Stimulated activated CD8-positive, alpha-beta memory T cell treated with anti-CD3 and anti-CD28 coated beads, Interleukin-12 subunit alpha, Interleukin-12 subunit beta, amount 100 ng/mL, for 24 hours (primary cell): ENCODE measurements at regions not wholly inside any gene's neighbourhood (a gene's known extent, or its start where the extent isn't known, plus 50 kb on each side); places are given as distances from the start of the nearest gene placed in this dataset.

Experiments used
- DNase-seq: peaks from one replicate; pipeline ENCODE4 v3.0.0-alpha.2; 2020; ENCODE audit errors: extremely low read depth

DNA sequence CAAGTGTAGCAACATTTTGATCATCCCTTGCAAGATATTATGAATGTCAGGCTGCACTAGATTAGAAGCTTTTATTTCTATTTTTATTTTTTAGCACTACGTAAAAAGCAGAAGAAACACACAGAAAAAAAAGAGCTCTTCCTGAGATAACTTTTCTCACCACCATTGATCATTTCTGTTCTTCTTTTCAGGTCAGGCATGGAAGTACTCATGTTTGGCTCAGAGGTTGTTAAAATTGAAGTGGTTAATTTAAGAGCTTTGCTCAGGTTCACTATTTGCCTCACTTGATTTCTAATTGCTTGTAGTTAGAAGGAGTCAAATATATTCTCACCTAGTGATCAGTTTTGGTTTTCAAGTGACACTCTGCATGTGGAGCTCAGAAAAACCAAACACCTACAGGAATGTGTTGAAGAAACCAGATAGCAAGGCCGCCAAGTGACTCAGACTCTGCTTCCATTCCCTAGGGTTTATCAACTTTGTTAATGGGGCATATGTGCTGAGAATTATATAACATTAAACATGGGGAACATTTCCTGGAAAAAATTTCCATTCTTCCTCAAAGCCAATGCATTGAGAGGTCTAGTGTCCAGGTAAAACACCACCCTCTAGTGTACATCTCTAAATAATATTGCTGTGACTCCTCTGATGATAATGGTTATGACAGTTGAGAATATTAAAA, 679.8 kb downstream of the CETN3 start:
- no peak for DNase-seq

DNA sequence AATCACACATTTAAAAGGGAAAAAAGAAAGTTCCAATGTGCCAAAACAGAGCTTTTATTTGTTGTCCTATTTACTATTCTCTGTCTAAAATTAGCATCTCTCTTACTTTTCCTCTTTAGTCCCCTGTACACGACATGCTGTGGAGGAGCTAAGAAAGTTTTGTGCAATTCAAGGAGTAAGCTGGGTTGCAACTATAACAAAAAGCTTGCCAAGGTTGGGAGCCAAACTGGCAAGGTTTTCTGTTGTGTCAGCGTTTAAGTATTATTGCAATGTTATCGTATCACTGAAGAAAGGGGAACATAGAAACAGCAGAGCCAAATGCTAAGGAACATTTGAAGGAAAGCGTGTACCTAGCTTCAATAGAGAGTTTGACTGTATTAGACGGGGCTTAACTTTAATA, 680.8 kb downstream of the CETN3 start:
- no peak for DNase-seq

DNA sequence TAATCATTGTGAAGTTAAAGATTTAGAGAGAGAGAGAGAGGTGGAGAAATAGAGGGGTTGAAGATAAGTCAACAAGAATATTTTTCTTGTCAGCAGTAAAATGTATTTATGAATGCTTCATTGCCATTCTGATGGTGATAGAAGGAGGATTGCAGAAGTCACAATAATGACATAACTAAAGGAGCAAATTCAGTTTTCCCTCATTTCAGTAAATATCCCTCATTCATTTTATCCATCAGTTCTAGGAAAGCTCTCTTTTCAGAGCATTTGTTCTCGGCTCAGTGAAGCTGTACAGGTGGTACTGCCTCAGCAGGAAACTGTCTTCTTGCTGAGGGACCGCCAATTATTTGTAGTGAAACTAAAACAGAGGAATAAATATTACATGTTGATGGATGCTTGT, 681.4 kb downstream of the CETN3 start:
- DNase-seq, result no peak

DNA sequence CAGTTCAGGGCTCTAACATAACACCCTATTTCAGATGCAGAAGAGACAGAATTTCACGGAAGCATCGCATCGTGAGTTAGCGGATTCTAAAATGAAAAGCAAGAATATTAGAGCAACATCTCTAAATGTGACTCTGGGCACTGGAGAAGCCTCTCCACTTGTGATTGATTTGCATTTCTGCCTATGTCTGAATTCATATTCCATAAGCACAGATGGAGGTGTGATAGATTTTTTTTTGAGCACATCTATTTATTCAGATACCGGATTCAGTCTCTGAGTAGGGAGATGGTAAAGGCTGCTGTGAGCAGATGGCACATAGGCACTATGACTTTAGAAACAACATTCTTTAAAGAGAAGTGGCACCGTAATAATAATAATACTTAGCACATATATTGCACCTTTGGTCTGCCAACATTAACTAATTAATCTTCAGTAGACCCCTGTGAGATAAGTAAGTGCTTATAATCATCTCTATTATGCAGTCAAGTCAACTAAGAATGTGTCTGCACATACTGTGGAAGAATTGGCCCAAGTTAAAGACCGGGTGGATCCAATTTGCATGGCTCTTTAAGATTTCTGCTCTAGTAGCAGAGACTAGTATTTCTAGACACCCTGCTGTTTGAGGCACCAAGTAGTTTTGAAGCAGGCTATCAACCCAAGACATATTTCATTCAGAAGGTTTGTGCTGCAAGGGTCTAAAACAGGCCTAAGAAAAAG, 685.0 kb downstream of the CETN3 start:
- DNase-seq, result no peak

DNA sequence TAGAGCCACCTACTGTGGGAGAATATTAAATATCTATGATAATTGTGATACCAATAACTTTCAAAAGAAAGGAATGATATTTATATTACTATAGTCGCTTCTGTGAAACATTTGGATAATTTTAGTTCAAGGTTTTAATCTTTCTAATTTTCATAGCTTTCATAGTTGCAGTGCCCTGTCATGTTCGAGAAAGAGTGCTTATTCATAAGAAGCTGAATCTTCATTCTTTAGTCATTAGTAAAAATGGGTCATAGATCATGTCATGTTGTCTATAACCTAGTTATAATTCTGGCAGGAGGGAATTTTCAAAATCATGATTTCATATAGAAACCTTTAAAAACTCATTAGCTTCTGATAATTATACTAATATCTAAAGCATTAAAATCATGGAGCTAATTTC, 685.6 kb downstream of the CETN3 start:
- no peak for DNase-seq

DNA sequence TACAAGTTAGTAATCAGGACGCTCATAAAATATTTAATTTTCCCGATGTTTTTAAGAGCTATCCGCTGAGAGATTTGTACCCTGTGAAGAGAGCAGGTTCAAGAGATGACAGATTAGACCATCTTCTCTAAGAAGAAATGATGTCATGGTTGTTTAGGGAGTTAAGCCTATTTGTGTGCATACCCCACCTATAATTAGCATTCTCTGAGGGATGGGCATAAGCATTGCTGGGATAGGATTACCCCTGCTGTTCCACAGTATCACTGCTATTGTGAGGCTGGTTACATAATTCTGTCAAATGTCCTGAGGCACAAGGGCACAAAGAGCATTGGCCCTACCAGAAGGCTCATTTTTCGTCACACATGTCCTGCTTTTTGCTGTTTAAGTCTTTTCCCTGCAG, 687.0 kb downstream of the CETN3 start:
- no peak for DNase-seq

DNA sequence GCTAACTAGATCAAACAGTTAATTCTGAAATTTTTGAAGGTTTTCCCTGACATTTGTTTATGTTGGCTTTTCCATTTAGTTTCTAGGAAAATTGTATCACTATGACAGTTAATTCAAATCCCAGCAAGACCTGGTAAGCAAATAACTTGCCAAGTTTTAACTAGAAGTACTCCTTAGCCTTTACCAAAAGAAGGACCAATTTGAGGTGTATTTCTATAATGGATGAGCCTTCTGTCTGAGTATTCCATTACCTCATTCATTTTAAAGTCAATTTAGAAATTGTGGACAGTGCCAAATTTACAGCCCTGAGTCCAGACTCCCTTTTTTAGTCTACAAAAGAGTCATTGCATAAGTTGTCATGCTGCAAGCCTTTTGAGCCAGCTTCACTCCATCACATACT, 687.6 kb downstream of the CETN3 start:
- no peak for DNase-seq

DNA sequence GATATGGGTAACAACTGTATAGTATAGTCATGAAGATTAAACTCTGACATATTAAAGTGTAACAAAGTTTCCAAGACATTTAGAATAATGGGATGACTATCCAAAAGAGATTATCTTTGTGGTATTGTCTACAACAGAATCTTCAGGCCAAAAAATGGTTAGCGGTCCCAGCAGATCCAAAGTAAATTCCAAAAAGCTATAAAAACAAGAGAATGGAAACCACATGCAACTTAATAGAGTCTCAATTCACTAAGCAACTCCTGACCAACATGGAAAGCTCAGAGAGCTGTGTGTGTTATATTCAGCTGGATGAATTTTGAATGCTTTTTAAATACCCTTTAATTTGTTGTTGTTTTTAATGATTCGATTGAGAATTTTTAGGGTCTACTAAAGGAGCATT, 688.2 kb downstream of the CETN3 start:
- DNase-seq, result no peak

DNA sequence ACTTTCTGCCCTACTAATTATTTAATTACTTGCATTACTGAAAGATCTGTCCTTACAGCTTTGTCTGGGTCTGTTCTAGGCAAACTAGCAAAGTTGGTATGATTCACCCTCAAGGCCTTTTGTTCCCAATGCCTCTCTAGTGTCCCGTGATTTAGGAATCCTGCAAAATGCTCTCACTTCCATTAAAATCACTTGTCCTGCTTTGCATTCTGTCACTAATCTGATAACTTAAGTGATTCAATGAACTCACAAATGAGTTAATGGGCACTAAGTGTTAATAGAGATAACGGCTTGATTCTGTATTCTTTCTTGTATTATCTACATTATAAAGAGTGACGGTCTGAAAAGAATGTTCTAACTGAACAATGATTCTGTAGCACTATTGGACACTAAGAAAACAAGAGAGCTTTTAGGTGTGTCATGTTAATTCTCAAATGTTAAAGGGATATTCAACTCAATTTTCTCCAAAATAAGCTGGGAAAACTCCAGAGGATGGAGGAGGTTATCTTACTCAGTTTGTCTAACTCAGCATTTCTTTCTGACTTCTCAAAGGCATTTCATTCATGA, 697.3 kb downstream of the CETN3 start:
- no peak for DNase-seq

DNA sequence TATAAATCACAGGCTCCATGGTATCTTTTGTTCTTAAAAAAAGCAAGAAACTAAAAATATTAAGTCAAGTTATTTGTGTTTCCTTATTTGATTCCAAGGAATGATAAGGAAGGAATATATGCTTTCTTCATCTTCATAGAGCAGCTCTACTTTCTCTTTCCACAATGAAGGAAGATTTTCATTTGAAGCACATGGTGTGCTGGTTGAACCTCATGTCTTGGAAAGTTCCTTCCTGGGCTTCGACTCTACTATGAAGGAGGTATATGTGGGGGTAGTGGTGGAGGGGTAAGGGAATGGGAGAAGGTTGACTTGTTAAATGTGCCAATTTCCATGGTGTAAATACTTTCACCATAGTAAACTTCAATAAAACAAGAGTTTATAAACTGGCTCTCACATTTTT, 698.0 kb downstream of the CETN3 start:
- no peak for DNase-seq

DNA sequence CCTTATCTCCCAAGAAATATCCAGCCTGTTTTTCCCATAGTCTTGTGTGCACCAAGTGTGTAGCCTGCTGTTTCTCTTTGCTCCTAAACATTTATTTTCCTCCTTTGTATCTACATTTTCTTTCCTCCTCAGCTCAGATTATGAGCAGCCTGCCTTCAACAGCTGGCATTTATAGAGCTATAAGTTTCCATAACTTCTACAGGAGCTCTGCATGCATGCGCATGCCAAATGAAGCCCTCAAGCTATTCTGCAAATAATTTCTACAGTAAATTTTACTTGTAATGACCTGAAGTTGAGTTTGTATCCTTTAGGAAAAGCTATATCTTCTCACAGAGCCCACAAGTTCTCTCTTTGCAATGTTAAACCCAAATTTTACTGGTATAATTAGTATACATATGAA, 699.5 kb downstream of the CETN3 start:
- no peak for DNase-seq

DNA sequence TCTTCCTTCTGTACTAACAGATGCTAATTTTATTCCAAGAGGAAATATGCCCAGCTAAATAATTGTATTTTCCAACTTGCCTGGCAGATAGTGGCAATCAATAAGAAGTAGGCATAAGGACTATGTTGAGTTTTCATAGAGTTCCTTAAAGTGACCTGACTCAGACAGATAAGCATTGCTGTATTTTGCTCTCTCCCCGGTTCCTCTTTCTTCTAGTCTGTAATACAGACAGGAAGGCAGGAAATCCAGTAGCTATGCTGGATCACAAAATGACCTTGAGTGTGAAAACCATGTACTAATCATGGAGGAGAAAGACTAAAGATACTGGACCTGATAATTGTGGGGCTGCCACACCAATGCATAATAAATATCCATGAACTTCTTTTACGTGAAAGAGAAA, 701.7 kb downstream of the CETN3 start:
- DNase-seq, result no peak

DNA sequence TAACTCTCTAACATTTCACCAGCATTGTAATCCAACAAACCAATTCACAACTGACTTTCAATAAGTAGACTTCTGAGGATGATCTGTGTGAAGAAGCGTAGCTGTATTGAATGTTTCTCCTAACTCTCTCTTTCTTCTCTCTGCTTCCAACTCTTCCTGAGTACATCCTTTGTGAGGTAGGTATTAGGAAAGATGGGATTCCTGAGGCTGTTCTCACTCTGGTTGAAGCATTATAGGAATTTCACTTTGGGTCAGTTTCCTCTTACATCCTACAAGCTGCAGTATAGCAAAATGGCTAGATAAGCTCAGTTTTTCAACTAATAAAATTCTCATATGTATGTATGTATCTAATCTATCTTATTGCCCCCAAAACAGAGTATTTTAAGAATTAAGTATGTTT, 702.8 kb downstream of the CETN3 start:
- DNase-seq, result no peak

DNA sequence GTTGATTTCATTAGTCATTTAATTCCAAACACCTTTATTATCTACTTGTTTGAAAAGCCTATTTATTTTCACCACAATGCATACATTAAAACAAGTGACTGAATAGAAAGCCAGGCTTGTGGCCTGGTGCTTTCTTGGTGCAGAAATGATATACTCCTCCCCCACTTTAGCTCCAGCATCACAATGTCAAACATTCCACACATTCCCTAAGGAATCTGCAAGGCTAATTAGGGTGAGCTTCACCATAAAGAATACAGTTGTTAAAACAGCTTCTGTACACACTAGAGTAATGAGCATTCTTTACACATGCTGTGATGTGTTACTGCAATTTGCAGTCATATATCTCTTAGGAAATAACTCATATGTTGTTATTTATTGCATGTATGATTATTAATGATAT, 705.7 kb downstream of the CETN3 start:
- DNase-seq, result no peak

DNA sequence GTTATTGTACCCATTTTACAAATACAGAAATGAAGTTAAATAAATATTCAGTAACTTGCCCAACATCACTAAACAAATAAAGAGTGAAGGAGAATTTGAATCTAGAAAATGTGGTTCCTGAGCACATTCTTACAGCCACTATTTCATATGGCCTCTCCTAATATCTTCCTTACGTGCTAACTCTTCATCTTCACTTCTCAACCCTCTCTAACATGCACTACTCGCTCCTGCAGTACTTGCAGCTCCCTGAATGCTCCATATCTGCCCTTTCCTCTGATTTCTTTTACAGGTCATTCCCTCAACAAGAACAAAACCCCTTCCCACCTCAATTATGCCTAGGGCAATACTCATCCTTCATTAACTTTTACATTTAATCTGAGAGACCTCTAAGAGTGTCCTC, 711.5 kb downstream of the CETN3 start:
- no peak for DNase-seq

DNA sequence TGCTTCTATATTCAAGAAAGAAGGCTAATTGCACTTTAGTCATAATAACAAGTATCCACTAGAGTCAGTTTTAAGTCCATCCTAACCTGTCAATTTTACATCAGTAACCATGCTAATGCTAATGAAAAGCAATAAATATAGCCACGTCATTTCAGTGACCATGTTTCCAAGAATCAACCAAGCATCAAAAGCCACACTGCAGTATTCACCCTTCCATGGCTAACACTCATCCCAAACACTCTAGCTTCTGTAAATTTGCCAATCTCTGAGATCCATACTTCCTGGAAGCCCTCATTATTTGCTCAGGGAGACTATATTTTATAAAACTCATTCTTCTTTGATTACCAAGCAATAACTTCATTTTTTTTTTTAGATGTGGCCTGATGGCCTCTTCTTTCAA, 712.0 kb downstream of the CETN3 start:
- DNase-seq, result no peak

DNA sequence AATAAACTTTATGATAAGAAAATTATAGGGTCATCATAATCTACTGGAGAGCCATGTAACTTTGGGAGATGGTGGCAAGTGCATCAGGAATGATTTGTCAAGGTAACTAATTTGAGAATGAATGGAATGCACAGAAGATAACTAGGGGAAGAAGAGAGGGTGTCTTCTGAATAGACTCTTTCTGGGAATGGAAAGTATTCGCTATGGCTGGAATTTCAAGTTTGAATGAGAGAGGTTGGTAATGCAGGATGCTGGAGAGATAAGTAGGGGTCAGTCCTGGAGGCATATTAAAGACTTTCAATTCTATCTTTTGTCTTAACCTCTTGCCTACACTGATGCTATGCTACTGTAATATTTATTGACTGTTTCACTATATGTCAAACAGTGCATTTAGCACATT, 714.2 kb downstream of the CETN3 start:
- DNase-seq, result no peak

DNA sequence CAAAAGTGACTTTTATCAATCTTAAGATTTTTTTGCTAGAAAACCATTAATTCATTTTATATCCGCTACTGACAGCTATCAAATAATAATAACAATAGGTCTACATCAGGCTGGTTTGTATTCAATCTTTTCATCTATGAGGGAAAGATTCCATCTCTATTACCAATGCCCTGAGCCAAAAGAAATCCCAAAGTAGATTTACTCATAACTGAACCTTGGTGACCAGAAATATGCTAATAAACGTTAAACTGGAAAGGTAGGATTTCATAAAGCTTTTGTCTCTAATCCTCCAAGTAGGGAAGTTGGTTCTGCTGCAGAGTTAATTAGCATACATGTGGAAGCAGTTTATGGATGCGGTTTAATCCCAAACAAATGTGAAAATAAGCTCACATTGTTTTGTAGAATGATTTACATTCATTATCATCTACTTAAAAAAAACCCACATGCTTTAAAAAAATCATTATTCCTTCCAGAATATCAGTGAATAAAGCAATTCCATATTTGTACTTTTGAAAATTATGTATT, 715.5 kb downstream of the CETN3 start:
- no peak for DNase-seq

DNA sequence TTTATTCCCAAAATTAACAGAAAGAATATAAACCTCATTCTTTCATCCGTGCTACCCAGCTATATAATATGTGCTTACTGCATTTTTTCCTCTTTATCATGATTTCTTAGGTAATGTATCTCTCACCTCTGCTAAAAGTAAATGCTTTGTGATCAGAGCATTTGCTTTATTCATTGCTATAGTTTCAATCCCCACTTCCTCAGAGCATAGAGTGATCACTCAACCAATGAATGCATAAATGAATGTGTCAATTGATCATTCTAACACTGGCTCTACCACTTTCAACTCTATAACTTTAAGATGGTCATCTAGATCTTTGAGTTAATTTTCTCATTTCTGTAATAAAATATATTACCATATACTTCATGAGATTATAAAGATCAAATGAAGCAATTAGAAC, 719.2 kb downstream of the CETN3 start:
- no peak for DNase-seq

DNA sequence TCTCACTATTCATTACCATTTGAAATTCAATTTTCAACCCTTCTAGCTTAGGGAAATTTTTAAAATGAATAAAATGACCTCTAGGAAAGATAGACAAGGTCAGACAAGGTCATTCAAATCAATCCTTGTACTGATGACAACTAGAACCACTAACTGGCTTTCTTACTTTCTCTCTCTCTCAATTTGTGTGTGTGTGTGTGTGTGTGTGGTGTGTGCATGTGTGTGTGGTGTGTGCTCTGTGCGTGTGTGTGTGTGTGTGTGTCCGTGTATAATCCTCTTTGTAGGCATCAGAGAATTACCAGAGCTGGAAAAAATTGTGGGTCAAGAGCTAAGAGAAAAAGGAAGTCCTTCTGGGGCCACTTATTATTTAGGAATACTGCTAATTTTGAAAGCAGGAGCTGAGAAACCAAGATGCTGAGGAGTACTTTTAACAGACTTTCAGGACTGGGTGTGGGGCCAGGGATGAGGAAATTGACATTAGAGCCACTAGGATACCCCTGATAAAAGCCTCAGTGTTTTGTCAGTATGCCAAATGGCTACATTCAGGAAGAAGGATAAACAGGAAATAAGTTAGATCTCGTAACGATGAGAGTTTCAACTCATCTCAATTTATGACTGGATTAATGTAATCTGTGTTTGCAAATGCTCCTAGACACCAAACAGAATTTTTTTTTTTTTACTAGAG, 723.3 kb downstream of the CETN3 start:
- DNase-seq, result no peak

DNA sequence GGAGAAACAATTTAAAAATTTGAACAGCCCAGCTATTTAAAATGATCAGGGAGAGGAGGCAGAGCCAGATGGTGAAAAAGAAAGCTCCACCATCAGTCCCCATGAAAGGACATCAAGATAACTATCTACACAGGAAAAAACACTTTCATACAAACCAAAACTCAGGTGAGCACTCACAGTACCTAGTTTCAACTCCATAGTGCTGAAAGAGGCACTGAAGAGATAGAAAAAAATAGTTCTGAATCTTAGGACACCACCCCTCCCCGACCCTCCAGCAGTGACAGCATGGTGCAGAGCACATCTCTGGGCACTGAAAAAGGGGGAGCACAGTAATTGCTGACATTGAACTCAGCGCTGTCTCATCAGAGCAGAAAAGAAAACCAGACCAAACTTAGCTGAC, 732.9 kb downstream of the CETN3 start:
- DNase-seq, result no peak

DNA sequence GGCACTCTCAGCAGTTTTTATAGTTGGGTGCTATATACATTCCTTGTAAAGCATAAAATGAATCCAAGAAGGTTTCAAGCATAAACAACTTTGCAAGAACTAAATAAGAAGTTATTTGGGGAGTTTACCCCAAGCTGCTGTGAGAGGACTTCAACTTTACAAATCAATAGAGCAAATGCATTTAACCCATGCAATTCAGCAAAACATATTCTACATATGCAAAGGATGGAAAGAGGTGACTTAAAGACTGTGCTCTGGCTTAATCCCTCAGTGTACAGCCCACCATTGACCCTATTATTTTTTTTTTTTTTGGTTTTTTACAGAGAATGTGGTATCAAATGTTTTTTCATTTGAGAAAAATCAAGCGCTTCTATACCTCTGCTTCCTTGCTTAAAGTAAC, 736.5 kb downstream of the CETN3 start:
- no peak for DNase-seq

DNA sequence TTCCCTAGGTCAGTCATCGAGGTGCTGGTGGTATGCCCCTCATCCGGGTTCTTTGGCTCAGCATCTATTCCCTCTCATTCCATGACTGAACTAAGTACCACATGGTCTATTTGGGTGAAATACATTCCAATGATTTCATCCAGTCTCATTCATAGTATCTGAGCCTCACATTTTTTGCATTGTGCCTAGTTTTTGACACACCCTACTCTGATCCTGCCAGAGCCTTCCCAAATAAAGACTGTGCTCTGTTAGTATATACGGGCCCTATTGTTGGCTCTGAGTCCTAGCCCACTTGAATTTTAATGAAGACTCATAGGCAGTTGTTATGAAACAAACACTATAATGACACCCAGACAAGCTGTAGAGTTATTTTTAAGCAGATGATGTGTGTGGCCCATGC, 740.7 kb downstream of the CETN3 start:
- no peak for DNase-seq
